SK-N-SH (cell line): ENCODE measurements at regions not wholly inside any gene's neighbourhood (a gene's known extent, or its start where the extent isn't known, plus 50 kb on each side); places are given as distances from the start of the nearest gene placed in this dataset.

ENCODE experiments used
- CTCF ChIA-PET: fragments of 300-600, 350-600 bp; formaldehyde crosslinking; extraction: SDS; loops from one replicate; lab custom pipeline; 2021; lab: Yijun Ruan, JAX
- POLR2A ChIA-PET: fragments of 350-600 bp; sonication (Branson Sonifier 250); formaldehyde crosslinking; extraction: SDS; loops from one replicate; lab custom pipeline; 2020; ENCODE audit warnings: antibody characterized with exemption, inconsistent platforms; lab: Yijun Ruan, JAX
- DNase-seq: peaks from one replicate; pipeline ENCODE4 v3.0.0; 2012
- H2AFZ ChIP-seq: fragments of 200-600 bp; sonication (generic); 2 replicates; pipeline ENCODE4 v1.8.1; 2016; ENCODE audit warnings: antibody characterized with exemption, mild to moderate bottlenecking, low read depth
- H3F3A ChIP-seq: fragments of 200-600 bp; sonication (generic); replicated peaks from 2 replicates; pipeline ENCODE3; 2016; ENCODE audit warnings: antibody characterized with exemption, mild to moderate bottlenecking; ENCODE audit not compliant: insufficient read depth
- H3K27ac ChIP-seq, 2 experiments: fragments of 200-500 bp in 1 of 2; fragments of 200-600 bp in 1 of 2; sonication (Bioruptor generic) in 1 of 2; sonication (generic), shearing (Covaris generic) in 1 of 2; 2 replicates each; pipeline versions ENCODE4 v1.5.1 to v1.6.1; 2014 to 2016; ENCODE audit warnings: low read depth in 2 of 2, inconsistent platforms in 1 of 2, low read length in 1 of 2, mild to moderate bottlenecking in 1 of 2, mixed read lengths in 1 of 2
- H3K27me3 ChIP-seq: fragments of 200-600 bp; sonication (generic), shearing (Covaris generic); 2 replicates; pipeline ENCODE4 v1.6.1; 2016; ENCODE audit warnings: mixed run types; ENCODE audit not compliant: insufficient read depth
- H3K36me3 ChIP-seq, 2 experiments: fragments of 200-500 bp in 1 of 2; fragments of 200-600 bp in 1 of 2; sonication (Bioruptor generic) in 1 of 2; sonication (generic) in 1 of 2; replicated peaks in 1 of 2; 2 replicates each; pipeline versions ENCODE3 to v1.5.1; 2014 to 2016; ENCODE audit warnings: low read length in 1 of 2, mild to moderate bottlenecking in 1 of 2; ENCODE audit not compliant: insufficient read depth in 2 of 2, control insufficient read depth in 1 of 2
- H3K4me1 ChIP-seq, 2 experiments: fragments of 200-500 bp in 1 of 2; fragments of 200-600 bp in 1 of 2; sonication (Bioruptor generic) in 1 of 2; sonication (generic), shearing (Covaris generic) in 1 of 2; 2 replicates each; pipeline versions ENCODE4 v1.5.1 to v1.6.1; 2014 to 2016; ENCODE audit warnings: low read depth in 1 of 2, low read length in 1 of 2, mixed run types in 1 of 2; ENCODE audit not compliant: insufficient read depth in 2 of 2, control insufficient read depth in 1 of 2
- H3K4me2 ChIP-seq: fragments of 200-600 bp; sonication (generic), shearing (Covaris generic); 2 replicates; pipeline ENCODE4 v1.6.1; 2017; ENCODE audit warnings: mixed run types
- H3K4me3 ChIP-seq, 2 experiments: fragments of 200-500 bp in 1 of 2; fragments of 200-600 bp in 1 of 2; sonication (Bioruptor generic) in 1 of 2; sonication (generic), shearing (Covaris generic) in 1 of 2; 2 replicates each; pipeline versions ENCODE4 v1.5.1 to v1.8.1; 2014 to 2016; ENCODE audit warnings: low read depth in 2 of 2, inconsistent platforms in 1 of 2, low read length in 1 of 2, mild to moderate bottlenecking in 1 of 2, mixed read lengths in 1 of 2, moderate library complexity in 1 of 2
- H3K79me2 ChIP-seq: fragments of 200-600 bp; sonication (generic); 2 replicates; pipeline ENCODE4 v1.8.1; 2017; ENCODE audit warnings: mild to moderate bottlenecking; ENCODE audit not compliant: insufficient read depth
- H3K9ac ChIP-seq: fragments of 200-600 bp; sonication (generic); 2 replicates; pipeline ENCODE4 v1.6.1; 2017; ENCODE audit warnings: mixed run types
- H3K9me2 ChIP-seq: fragments of 200-600 bp; sonication (generic); 2 replicates; pipeline ENCODE4 v1.6.1; 2017; ENCODE audit warnings: mixed run types
- H3K9me3 ChIP-seq: fragments of 200-600 bp; sonication (generic); 2 replicates; pipeline ENCODE4 v1.6.1; 2017; ENCODE audit warnings: mixed run types, mild to moderate bottlenecking, moderate library complexity
- H4K20me1 ChIP-seq: fragments of 200-600 bp; sonication (generic); 2 replicates; pipeline ENCODE4 v1.6.1; 2017; ENCODE audit warnings: mild to moderate bottlenecking, mixed run types; ENCODE audit not compliant: insufficient read depth
- CTCF ChIP-seq: fragments of 200-600 bp; sonication (generic); IDR thresholded peaks from 2 replicates; pipeline ENCODE4 v1.6.1; 2017; ENCODE audit warnings: antibody characterized with exemption, mild to moderate bottlenecking, moderate library complexity
- ELF1 ChIP-seq: IDR thresholded peaks from 2 replicates; pipeline ENCODE4 v1.4.0; 2012
- EP300 ChIP-seq, 2 experiments: IDR thresholded peaks; 2 replicates each; pipeline versions ENCODE4 v1.4.0 to v1.6.1; 2012; ENCODE audit warnings: borderline replicate concordance in 1 of 2, low read depth in 1 of 2, low read length in 1 of 2
- EZH2phosphoT487 ChIP-seq: fragments of 200-600 bp; sonication (generic); IDR thresholded peaks from 2 replicates; pipeline ENCODE4 v1.6.1; 2017; ENCODE audit warnings: low read depth, mixed run types, mild to moderate bottlenecking, antibody characterized with exemption, moderate library complexity, borderline replicate concordance
- FOSL2 ChIP-seq: IDR thresholded peaks from 2 replicates; pipeline ENCODE4 v1.4.0; 2012; ENCODE audit warnings: low read depth, mild to moderate bottlenecking, moderate library complexity, borderline replicate concordance
- GABPA ChIP-seq: IDR thresholded peaks from 2 replicates; pipeline ENCODE4 v1.4.0; 2012; ENCODE audit warnings: low read depth, mild to moderate bottlenecking
- IRF3 ChIP-seq: fragments of 150-350 bp; IDR thresholded peaks from 2 replicates; pipeline ENCODE4 v1.6.1; 2016; ENCODE audit warnings: mild to moderate bottlenecking, low read depth, low read length
- JUND ChIP-seq: IDR thresholded peaks from 2 replicates; pipeline ENCODE4 v1.4.0; 2012
- NFIC ChIP-seq: IDR thresholded peaks from 2 replicates; pipeline ENCODE4 v1.4.0; 2012; ENCODE audit warnings: borderline replicate concordance
- NRF1 ChIP-seq: IDR thresholded peaks from 2 replicates; pipeline ENCODE4 v1.6.1; 2012; ENCODE audit warnings: low read depth, mild to moderate bottlenecking, low read length
- PBX3 ChIP-seq: IDR thresholded peaks from 2 replicates; pipeline ENCODE4; 2012
- POLR2AphosphoS5 ChIP-seq: IDR thresholded peaks from 2 replicates; pipeline ENCODE4 v1.6.1; 2012; ENCODE audit warnings: low read depth, low read length
- RAD21 ChIP-seq: IDR thresholded peaks from 2 replicates; pipeline ENCODE4 v1.6.1; 2012; ENCODE audit warnings: mild to moderate bottlenecking, low read length
- RXRA ChIP-seq: IDR thresholded peaks from 2 replicates; pipeline ENCODE4 v1.4.0; 2012; ENCODE audit warnings: low read depth, mild to moderate bottlenecking, borderline replicate concordance
- SIN3A ChIP-seq: IDR thresholded peaks from 2 replicates; pipeline ENCODE4 v1.6.1; 2012; ENCODE audit warnings: low read depth, mild to moderate bottlenecking, low read length, moderate library complexity, borderline replicate concordance
- SMC3 ChIP-seq: IDR thresholded peaks from 2 replicates; pipeline ENCODE4 v1.6.1; 2012; ENCODE audit warnings: low read depth, low read length, improper control_type of control experiment
- TAF1 ChIP-seq: IDR thresholded peaks from 2 replicates; pipeline ENCODE4 v1.6.1; 2012; ENCODE audit warnings: low read depth, mild to moderate bottlenecking, low read length, moderate library complexity, borderline replicate concordance
- TEAD4 ChIP-seq: IDR thresholded peaks from 2 replicates; pipeline ENCODE4 v1.4.0; 2012; ENCODE audit warnings: mild to moderate bottlenecking, borderline replicate concordance; ENCODE audit not compliant: insufficient read depth
- USF1 ChIP-seq: IDR thresholded peaks from 2 replicates; pipeline ENCODE4 v1.4.0; 2012; ENCODE audit warnings: low read depth, borderline replicate concordance
- YY1 ChIP-seq: IDR thresholded peaks from 2 replicates; pipeline ENCODE4 v1.4.0; 2012; ENCODE audit warnings: low read depth, mild to moderate bottlenecking
- WGBS: methylation state at CpG from one replicate; pipeline ENCODE4 v1.1.6; 2017; ENCODE audit warnings: low lambda C conversion rate; 5-methylcytosine and 5-hydroxymethylcytosine counted together

GRCh38 chr12:127539226-127539858 lies 727.6 kb upstream of the TMEM132C start:
- no peak for TF ChIP-seq EP300 (IDR thresholded peaks at IDR 0.05; ENCODE audit: borderline replicate concordance in 1 of 2, low read depth in 1 of 2, low read length in 1 of 2)
- TF ChIP-seq PBX3 = no peak
- TF ChIP-seq USF1 = no peak
- TF ChIP-seq SIN3A = no peak
- 20% methylated on average over 12 of the region's 12 CpGs for WGBS
- peak; percentile 9 for DNase-seq
- Histone ChIP-seq H3K9me2 (no peaks in the 10 kb centered on the region), H2AFZ (no peak overlapping the region), H3K4me1 (no peaks in the 10 kb centered on the region), H3K27ac (no peak overlapping the region), H3K4me3 (no peak overlapping the region), H3F3A (no peaks in the 10 kb centered on the region), H3K9me3 (no peaks in the 10 kb centered on the region; the same call in 1 of the 2 replicates), H3K27me3 (no peaks in the 10 kb centered on the region), H3K9ac (no peak overlapping the region), H3K36me3 (no peaks in the 10 kb centered on the region), H3K4me2 (no peak overlapping the region), H3K79me2 (no peaks in the 10 kb centered on the region), H4K20me1 (no peaks in the 10 kb centered on the region)
- ChIA-PET POLR2A (no interaction called here), CTCF (no interaction called here)

- no peaks in the 10 kb centered on the region for H3F3A ChIP-seq
- H3K36me3 ChIP-seq = no peaks in the 10 kb centered on the region
- no peak overlapping the region for H2AFZ ChIP-seq
- no peaks in the 10 kb centered on the region for H3K9me2 ChIP-seq
- POLR2A ChIA-PET = no interaction called here
- no peaks in the 10 kb centered on the region for H3K27me3 ChIP-seq
- no peak overlapping the region for H3K9ac ChIP-seq
- TF ChIP-seq NFIC = no peak
- no peak for TF ChIP-seq RXRA
- TF ChIP-seq TEAD4 = no peak
- TF ChIP-seq RAD21 = no peak
- no peak for TF ChIP-seq GABPA
- TF ChIP-seq CTCF = no peak
- no peak for TF ChIP-seq YY1
- TF ChIP-seq EP300 (IDR thresholded peaks at IDR 0.05; ENCODE audit: borderline replicate concordance in 1 of 2, low read depth in 1 of 2, low read length in 1 of 2) = no peak
- no peak for TF ChIP-seq TAF1
- no peak for TF ChIP-seq FOSL2
- TF ChIP-seq ELF1 = no peak
- no peak for TF ChIP-seq EZH2phosphoT487
- TF ChIP-seq USF1 = no peak
- TF ChIP-seq POLR2AphosphoS5 = no peak
- TF ChIP-seq NRF1 = no peak
- TF ChIP-seq SMC3 = no peak
- no peak for TF ChIP-seq PBX3
- no peak for TF ChIP-seq JUND
- no peak for TF ChIP-seq IRF3
- no peak overlapping the region for H3K4me2 ChIP-seq
- CTCF ChIA-PET = no interaction called here
- no peaks in the 10 kb centered on the region for H3K4me1 ChIP-seq
- H3K4me3 ChIP-seq = no peak overlapping the region
- H3K9me3 ChIP-seq = no peaks in the 10 kb centered on the region; the same call in 1 of the 2 replicates
- H3K79me2 ChIP-seq = no peaks in the 10 kb centered on the region
- WGBS = 21% methylated on average over 6 of the region's 6 CpGs
- no peak for DNase-seq
- no peak overlapping the region for H3K27ac ChIP-seq
- H4K20me1 ChIP-seq = no peaks in the 10 kb centered on the region
These were observed 724.6 kb upstream of the TMEM132C start for GRCh38 chr12:127542391-127542790.
